ENCODE measurements at regions not wholly inside any gene's neighbourhood (a gene's known extent, or its start where the extent isn't known, plus 50 kb on each side); places are given as distances from the start of the nearest gene placed in this dataset.
"Not testable (repeated sequence)": the region's sequence is repeated elsewhere in the genome, so short reads cannot be mapped to it uniquely, and the experiment has no call there.

DNA sequence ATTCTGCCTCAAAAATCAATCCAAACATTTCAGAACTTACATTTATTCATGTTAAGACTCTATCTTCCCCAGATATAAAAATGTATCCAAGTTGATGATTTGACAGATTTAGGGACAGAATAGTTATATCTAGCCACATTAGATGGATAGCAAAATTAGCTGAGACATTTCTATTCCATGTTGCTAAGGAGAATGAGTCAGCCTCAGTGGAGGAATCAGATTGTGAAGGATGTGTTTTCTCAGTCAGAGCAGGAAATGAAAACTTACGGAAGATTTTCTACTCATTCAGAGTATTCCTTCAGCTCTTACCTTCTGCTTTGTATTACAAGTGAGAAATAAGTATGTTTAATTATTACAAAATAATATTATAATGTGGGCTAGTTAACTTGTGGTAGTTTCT, 556.3 kb upstream of the ANO3 start:
- no peak for DNase-seq

DNA sequence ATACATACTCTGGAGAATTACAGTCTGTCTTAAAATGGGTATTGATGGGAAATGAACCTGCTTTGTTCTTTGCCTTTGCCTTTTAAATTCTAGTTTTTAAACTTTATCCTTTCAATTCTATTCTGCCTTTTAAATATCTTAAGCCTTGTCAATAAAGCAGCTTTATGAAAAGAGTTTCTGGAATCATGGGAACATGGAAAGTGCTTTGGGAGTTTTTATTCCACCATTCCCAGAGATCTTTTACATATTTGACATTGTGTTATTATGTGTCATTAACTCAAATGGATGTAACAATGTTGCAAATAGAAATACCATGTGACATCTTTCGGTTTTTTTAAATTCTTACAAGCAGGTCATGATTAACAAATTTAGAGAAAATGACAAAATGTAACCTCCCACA, 555.7 kb upstream of the ANO3 start:
- no peak for DNase-seq

DNA sequence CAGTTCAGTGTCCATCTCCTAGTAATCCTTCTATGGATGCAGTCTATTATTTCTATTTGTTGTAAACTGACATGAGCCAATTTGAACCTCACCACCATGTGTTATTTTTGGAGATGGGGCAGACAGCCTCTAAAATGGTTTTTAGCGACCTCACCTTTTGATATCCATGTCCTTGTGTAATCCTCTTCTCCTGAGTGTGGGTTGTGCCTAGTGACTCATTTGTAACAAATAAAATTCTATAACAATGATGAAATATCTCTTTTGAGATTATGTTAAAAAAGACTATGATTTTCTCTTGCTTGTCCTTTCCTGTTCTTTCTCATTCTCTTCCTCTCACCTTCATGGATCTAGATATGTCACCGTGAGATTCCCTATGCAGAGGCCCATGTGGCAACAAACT, 554.6 kb upstream of the ANO3 start:
- DNase-seq, result no peak

DNA sequence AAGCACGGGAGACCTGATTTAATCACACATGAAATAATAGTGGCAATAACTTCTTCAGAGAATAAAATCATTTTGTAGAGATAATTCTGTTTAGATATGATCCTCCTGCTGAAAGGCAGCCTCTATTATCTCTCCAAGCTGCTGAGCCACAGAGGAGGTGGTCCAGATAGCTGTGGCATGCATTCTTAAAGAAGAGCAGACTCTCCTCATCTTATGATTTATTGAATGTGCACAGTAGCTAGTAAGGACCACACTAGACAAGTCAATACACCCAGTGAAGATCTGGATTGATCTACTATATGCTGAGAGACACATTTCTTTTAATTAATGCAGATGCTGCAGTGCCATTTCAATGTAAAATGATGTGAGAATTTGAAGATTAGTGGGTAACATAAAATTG, 552.9 kb upstream of the ANO3 start:
- DNase-seq, result no peak

DNA sequence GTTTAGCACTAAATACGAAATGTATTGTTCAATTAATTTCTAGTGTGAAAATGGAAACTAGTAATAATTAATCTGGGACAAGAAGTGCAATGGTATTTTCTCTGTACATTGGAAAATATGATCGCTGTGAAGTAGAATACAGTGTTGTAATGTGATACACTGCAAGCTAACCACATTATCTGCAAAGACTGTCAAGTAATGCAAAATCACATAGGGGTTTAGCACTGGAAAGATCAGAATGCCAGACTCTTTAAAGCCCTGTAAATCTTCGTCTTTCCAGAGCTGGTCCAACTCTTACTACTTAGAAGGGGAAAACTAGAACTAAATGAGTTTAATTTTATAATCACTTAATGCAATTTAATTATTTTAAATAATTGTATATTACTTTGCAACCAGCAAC, 544.5 kb upstream of the ANO3 start:
- no peak for DNase-seq

DNA sequence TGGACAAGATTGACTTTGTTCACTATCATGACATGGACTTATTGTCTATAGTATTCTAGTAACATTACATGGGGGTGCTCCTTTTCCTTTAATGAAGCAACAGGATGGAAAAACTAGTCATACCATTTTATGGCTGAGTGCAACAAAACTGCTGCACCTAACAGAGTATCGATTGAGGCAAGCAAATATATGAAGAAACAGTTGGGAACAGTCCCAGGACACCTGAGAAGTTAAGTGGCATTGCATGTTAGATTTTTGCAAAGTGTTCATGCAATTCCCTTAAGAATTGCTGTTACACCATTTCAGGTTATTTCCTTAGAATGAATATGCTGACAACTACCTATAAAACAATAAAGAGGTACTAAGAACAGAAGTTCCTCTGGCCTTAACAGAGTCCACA, 541.5 kb upstream of the ANO3 start:
- no peak for DNase-seq

DNA sequence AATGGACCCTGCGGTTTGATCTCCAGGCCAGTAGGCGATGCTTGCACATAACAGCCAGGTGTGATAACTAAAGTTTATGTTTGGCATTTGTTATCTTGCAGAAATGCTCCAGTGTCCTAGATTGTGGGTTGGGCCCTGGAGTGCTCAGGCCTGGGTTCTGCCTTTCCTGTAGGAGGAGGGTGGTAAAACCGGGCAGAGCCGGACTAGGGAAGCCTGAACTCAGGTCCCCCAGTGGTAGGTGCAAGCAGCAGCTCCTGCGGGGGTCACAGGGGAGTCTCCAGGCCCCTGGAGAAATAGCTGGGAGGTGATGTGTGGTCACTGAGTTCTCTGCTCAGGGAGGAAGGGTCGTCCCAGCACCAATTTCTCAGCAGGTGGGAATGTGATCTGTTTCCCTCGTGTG, 538.3 kb upstream of the ANO3 start:
- no peak for DNase-seq

DNA sequence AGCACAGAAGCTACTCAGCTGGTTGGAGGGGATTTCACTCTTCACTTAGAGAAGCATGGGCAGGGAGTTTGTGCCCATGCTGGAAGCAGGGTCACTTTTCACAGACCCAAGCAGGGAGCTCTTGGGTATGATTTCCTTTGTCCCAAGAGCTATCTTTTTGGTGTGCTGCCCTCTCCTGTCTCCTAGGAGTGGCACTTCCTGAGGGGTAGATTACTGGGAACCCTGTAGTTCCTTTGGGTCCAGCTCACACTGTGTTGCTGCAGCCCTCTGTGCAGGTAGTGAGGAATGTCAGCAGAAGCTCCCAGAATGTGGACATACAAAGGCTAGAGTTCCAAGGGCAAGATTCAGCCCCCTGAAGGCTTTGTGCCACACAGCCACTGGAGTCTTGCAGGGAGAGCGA, 537.1 kb upstream of the ANO3 start:
- DNase-seq, result no peak

DNA sequence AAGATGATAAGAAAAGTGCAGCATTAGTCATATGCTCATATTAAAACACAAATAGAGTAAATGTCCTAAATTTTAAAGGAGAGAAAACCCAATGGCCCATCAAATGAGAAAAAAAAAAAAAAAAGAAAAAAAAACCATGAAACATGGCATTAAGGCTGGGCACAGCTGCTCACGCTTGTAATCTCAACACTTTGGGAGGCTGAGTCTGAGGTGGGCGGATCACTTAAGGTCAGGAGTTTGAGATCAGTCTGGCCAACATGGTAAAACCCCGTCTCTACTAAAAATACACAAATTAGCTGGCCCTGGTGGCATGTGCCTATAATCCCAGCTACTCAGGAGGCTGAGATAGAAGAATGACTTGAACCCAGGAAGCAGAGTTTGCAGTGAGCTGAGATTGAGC, 515.5 kb upstream of the ANO3 start:
- DNase-seq, result no peak

DNA sequence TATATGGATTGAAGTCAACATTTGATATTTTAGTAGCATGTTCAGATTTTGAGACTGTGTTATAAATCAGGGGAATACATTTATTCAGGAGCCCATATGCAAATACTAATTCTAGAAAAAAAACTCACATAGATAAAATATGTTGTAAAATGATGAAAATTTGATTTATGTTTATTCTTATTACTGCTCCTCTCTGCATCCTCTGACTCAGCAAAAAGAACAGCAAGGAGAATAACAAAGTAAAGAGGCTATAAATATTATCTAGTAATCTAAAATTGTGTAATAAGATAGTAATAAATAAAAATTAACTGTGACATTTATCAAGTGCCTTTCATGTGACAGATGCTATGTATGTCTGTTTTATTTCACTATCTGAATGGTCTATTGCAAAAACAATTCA, 507.2 kb upstream of the ANO3 start:
- DNase-seq, result no peak

DNA sequence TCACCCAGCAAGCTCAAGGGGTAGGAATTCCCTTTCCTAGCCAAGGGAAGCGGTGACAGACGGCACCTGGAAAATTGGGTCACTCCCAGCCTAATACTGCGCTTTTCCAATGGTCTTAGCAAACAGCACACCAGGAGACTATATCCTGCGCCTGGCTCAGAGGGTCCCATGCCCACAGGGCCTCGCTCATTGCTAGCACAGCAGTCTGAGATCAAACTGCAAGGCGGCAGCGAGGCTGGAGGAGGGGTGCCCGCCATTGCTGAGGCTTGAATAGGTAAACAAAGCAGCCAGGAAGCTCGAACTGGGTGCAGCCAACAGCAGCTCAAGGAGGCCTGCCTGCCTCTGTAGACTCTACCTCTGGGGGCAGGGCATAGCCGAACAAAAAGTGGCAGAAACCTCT, 500.4 kb upstream of the ANO3 start:
- DNase-seq, result not testable (repeated sequence)

DNA sequence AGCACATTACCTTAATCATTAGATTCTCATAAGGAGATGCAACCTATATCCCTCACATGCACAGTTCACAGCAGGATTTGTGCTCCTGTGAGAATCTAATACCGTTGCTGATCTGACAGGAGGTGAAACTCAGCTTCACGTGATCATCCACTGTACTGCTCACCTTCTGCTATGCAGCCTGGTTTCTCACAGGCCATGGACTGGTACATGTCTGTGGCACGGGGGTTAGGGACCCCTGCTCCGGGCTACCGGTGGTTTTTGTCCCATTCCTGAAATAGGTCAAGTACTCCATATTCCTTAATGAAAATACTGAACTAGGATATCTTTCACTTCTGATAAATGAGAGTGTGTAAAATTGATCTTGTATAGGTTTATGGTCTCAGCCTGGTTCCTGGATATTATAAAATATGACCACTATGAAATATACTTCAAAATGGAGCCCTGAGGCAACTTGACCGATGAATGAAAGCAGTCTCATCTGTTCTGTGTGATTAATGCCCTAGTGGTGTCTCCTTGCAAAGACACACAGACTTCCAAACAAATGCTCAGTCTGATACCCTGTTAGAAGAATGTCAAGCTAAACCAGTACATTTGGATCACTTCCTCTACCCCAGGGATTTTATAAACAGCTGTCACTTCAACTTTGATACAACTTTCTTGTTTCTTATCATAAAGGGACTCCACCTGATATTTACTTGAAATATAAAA, 492.9 kb upstream of the ANO3 start:
- no peak for DNase-seq

DNA sequence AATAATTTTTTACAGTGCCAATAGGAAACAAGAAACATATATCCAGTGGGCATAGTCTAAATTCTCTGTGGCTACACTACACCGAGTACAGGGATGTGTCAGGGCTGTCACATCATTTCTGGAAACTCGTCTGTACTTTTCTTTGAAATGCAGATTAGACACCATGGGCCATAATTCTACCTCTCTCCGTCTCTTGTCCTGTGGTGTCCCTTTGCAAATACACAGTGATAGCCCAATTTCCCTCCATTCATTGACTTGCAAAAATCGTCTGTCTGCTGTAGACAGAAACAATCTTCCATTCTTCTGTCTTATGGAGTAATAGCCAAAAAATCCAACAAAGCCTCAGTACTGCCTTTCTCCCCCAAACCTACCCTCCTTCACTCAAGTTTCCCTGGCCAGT, 487.1 kb upstream of the ANO3 start:
- DNase-seq, result no peak

DNA sequence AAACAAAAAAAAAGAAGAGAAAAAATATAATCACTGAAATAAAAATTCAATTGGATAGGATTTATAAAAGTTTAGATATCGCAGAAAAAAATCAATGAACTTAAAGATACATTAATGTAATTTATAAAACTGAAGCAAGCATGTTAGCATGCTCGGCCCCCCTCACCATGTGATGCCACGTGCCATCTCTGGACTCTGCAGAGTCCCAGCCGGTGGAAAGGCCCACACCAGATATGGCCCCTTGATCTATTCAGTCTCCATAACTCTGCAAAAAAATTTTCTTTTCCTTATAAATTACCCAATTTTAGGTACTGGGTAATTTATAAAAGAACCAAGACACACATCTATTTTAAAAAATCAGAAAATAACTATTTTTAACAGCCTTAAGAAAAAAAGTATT, 476.0 kb upstream of the ANO3 start:
- no peak for DNase-seq

DNA sequence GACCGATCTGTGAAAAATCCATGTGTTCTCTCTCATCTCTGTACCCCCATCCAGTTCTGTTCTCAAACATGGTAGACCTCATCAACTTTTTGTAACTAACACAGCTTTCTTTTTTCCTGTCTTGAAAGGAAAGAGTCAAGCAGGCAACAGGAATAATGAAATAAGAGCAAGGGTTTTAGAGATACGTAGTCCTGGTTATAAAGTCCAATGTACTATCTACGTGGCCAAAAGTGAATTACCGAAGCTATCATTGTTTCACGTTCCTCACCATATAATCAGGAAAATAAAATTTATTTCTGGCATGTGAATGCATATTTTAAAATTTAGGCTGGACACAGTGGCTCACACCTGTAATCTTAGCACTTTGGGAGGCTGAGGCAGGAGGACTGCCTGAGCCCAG, 472.2 kb upstream of the ANO3 start:
- DNase-seq, result no peak

DNA sequence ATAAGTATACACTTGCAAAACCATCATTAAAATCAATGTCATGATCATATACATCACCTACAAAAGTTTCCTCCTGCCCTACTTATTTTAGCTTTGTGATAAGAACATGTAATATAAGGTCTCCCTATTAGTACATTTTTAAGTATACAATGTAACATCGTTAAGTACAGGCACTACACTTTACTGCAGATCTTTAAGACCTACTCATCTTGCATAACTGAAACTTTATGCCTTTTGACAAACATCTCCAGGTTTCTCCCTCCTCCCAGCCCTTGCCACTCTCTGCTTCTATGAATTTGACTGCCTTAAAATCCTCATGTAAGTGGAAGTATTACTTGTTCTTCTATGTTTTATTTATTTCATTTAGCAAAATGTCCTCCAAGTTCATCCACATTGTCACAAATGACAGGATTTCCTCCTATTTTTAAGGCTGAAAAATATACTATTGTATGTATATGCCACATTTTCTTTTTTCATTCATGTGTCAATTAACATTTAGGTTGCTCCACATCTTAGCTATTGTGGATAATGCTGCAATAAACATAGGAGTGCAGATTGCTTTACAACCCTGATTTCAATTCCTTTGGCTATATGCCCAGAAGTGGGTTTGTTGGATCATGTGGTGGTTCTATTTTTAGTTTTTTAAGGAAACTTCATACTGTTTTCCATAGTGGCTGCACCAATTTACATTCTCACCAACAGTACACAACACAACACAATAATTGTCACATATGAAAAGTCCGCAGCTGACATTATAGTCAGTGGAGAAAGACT, 471.1 kb upstream of the ANO3 start:
- no peak for DNase-seq

DNA sequence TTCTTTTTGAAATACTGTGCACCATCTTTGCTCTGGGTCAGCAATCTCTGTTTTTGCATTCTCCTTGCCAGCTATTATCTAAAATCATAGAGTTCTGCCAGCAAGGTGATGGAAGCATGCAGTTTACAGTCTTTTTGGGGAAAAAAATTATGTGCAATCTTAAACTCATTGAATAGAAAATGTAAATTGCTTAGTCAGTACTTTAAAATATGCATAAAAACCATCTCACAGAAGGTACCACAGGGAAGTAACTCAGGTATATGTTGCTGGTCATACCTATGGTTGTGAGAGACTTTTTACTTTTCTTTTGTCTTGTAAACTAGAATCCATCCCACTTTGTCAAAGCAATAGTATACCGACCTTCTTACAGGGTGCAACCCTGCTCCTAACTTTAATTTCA, 469.8 kb upstream of the ANO3 start:
- no peak for DNase-seq

DNA sequence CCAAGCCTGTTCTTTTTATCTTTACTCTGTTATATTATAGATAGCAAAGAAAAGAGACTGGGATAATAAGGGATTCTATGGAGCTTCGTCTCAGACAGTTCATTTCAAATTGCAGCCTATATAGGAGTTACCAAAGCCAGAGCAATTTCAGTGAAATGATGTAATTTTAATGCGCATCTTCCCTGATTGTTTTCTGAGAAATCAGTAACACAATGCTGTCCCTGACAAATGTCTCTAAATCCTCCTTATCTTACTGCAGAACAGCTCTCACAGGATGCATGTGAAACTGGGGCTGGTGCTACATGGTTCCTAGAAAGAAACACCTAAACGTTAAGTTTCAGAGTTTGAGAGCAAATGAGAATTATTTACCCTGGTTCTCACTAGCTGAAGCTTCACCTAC, 467.9 kb upstream of the ANO3 start:
- no peak for DNase-seq

DNA sequence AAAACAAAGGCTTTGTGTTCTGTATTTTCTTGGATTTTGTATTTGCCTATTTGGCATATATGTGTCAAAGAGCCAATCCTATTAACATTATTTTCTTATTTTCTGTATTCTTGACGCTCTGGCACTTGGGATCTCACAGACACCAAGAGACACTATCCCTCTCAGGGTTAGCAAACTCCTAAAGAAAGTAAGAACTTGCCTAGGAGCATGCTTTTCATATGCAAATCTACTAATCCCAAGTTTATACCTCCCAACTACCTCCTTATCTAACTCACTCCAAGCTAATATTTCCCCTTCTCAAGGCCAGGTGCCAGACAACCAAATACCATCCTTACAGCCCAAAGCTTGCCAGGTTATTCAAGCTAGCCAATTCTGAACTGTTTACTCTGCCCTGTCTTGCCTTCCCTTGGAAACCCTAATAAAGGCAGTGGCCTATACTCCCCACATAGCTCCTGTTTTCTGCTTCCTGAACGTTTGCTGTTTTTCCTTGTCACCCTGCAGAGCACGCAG, 455.4 kb upstream of the ANO3 start:
- DNase-seq, result no peak

DNA sequence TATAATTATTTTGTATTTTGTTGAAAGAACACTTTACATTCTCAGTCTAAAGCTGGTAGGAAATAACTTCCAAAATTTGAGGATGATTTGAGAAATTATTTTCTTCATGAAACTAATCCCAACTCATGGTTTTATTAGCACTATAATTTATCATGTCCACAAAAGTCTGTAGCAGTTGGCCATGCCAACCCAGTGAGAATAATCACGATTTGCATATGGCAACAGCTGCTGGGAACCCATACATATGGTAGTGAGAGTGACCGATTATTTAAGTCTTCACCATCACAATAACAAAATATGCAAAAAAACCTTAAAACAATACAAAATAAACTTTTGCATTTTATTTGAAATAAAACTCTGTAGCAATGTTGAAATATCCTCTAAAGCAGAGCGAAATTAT, 445.9 kb upstream of the ANO3 start:
- no peak for DNase-seq

DNA sequence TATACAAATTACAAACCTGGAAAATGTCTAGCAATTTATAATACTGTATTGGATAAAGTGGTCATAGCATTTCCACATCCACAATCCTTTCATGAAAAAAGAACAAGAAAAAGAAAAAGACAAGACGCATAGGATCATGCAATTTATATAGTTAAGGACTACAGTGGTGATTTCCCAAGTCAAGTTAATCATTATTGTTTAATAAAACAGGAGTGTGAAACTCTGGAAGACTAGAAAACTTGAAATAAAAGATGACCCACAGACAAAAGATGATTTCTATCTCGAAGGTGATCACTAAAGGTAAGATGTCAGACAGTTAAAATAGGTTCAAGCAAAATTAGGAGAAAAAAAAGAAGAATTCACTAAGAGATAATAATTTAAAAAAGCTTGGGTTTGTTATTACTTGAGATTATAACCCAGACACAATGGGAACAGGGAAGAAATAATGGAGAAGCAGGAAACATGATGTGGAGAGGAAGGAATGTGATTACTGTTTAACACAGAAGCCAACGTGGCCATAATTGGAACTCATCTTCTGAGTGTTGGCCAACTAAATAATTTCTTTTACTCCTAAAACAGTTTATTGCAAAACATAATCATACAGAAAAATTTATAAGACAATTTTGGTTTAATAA, 441.2 kb upstream of the ANO3 start:
- no peak for DNase-seq

DNA sequence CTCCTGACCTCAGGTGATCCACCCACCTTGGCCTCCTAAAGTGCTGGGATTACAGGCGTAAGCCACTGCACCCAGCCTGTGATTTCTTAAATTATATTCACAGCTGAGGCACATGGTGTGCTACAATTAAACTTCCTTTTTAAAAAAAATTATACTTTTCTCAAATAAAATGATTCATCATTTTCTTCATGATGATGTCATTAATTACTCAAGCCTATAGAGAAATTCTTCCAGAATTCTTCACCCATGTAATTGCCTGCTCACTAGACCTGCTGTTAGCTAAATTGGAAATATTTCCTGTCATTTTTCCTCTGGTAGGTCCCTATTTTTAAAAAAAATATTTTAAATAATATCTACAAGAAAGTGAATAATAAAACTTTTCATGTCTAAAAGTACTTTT, 440.0 kb upstream of the ANO3 start:
- no peak for DNase-seq

DNA sequence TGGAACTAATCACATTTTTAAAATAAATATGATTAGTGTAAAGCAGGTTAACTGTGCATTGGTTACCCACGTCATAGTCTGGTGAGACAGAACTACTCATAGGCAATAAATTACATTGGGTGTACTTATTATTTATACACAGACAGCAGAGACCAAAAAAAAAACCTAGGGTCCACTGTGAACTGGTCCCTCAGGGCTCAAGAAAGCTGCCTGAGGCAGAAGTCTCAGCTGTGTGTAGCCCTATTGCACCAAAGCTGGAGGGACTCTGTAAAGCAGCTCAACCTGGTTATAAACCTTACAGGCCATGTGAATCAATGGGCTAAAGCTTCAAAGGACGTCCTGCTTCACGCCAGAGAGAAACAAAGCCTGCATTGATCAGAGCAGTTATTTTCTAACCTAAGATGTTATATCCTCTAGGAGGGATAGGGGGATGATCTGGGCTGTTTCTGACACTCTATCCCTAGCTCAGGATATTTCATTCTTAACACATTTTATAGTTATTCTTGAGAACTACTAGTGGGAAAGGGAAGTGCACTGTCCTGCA, 432.2 kb upstream of the ANO3 start:
- no peak for DNase-seq

DNA sequence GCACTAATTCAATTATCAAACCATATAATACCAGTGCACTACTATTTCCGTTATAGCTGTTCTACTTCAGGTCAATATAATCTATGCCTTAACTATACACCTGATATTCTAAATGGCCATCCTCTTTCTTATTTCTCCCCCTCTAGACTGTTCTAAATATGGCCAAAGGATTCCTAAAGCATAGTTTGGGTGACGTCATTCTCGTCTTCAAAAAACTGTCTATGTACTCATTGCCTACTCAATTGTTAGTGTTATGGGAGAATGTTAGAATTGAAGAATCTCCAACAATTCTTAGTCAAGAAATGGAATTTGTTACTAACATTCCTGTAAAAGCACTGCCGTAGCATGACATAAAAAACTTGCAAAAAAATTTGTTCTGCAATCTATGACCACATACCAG, 431.1 kb upstream of the ANO3 start:
- DNase-seq, result no peak
